Globus pallidus (tissue), 1 donor: ENCODE measurements at regions not wholly inside any gene's neighbourhood (a gene's known extent, or its start where the extent isn't known, plus 50 kb on each side); places are given as distances from the start of the nearest gene placed in this dataset.
"Not testable (repeated sequence)": the region's sequence is repeated elsewhere in the genome, so short reads cannot be mapped to it uniquely, and the experiment has no call there.

ENCODE experiments used
- DNase-seq: peaks from one replicate; pipeline ENCODE4 v3.0.0-alpha.2; 2015; ENCODE audit warnings: low spot score

GRCh38 chr20:60760256-60761000, 491.6 kb upstream of the CDH4 start:
- no peak for DNase-seq

DNA sequence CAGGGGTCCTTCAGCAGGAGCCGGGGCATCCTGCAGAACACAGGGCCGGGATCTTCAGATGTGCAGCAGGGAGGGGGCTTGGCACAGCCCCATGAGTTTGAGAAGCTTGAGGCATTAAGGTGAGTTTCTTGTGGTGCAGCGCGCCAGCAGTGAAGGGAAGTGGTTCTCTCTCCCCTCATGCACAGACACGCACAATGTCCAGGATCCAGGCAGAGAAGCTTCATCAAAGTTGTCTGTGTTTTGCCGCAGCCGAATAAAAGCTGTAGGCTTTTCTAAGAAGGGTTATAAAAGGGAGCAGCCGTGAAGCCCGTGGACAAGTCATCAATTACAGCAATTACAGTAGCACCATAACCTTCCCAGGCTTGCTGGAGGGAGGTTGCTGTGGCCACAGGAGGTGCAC, 491.0 kb upstream of the CDH4 start:
- DNase-seq, result no peak

DNA sequence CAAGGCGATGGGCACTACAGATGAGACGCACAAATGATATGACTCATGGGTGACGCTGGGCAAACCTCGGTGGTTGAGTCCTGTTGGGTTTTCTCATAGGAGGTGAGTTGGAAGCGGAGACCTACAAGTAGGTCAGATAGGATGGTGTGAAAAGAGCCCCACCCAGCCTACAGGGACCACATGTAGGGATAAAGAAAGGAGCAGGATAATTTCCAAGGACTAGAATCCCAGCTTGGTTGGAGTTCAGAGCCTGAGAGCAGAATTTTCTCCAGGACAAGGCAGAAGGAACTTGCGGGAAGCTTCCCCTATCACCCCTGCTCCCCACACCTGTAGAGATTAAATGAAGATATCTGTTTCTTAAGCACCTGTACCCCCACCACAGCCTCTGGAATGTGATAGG, 489.7 kb upstream of the CDH4 start:
- no peak for DNase-seq

GRCh38 chr20:60764328-60764727, 487.7 kb upstream of the CDH4 start:
- no peak for DNase-seq

- DNase-seq, result no peak
Measured at GRCh38 chr20:60764771-60765170, 487.3 kb upstream of the CDH4 start.

GRCh38 chr20:60765821-60766403, 486.1 kb upstream of the CDH4 start:
- no peak for DNase-seq

DNA sequence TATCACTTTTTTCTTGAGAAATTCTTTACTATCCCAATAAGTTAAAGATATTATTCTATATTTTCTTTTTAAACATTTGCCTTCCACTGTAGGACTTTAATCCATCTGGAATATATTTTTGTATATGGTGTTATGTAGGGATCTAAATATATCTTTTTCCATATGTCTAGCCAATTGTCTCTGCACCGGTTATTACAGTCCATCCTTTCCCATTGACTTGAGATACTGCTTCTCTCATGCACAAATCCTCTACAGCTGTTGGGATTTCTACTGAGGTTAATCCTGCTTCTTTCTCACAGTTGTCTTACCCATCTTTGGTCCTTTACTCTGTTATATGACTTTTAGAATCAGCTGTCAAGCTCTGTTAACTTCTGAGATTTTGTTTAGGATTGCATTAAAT, 483.8 kb upstream of the CDH4 start:
- DNase-seq, result no peak

DNA sequence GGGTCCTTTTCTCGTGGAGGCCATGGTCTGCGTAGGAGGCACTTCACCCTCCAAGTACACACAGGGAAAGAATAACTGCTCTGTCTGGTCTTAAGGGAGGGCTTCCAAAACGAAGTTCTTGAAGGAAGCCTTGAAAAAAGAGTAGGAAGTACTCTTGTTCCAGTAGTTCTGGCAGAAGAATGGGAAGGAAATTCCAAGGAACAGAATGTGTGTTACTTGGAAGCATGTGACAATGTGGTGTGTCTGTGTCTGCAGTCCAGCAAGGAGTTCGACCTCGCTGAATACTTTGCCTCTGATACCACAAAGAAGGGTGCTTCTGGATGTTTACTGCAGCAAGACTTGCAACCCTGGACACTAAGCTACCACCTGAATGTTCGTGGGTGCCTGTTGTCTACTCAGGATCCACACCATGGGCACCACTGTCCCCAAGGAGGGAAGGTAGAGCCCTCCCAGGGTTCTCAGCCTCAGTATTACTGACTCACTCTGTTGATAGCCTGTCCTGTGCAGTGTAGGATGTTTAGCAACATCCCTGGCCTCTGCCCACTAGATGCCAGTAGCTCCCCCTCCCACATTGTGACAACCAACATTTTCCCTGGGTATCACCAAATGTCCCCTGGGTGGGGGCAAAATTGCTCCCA, 471.6 kb upstream of the CDH4 start:
- no peak for DNase-seq

GRCh38 chr20:60782959-60783625, 469.0 kb upstream of the CDH4 start:
- DNase-seq, result no peak

GRCh38 chr20:60785301-60785700, 466.8 kb upstream of the CDH4 start:
- no peak for DNase-seq

- no peak for DNase-seq
Measured at GRCh38 chr20:60785785-60786184, 466.3 kb upstream of the CDH4 start.

GRCh38 chr20:60786686-60787217, 465.3 kb upstream of the CDH4 start:
- DNase-seq, result no peak

GRCh38 chr20:60787276-60787675, 464.8 kb upstream of the CDH4 start:
- DNase-seq, result no peak

DNA sequence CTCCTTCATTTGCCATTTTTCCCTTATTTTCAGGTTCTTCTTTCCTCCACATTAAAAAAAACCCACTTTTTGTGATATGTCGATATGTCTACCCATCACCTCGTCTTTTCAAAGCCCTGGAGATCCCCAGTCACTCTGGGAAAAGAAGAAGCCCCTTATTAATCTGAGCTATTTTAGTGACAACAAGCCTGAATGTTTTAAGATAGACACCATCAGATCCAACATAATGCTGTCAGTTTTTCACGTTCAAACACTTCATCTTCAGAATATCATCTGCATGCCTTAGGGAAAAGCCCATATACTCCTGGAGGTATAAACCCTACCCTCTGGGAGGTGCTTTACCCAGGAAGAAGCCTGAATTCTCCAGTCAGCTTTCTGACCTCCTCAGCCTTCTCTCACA, 464.0 kb upstream of the CDH4 start:
- no peak for DNase-seq

GRCh38 chr20:60789399-60789798, 462.7 kb upstream of the CDH4 start:
- no peak for DNase-seq

DNA sequence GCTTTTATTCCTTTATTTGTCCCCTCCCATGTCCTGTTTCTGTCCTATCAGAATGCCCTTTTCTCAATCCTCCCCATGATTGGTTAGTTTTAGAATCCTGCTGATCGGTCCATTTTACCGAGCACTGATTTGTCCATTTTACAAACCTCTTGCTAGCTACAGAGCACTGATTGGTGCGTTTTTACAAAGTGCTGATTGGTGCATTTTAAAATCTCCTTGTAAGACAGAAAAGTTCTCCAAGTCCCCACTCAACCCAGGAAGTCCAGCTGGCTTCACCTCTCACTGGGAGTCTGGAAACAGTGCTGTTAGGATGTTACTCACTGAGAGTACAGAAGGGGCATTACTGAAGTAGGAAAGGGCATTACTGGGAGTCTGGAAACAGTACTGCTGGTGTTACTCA, 461.7 kb upstream of the CDH4 start:
- not testable (repeated sequence) for DNase-seq

DNA sequence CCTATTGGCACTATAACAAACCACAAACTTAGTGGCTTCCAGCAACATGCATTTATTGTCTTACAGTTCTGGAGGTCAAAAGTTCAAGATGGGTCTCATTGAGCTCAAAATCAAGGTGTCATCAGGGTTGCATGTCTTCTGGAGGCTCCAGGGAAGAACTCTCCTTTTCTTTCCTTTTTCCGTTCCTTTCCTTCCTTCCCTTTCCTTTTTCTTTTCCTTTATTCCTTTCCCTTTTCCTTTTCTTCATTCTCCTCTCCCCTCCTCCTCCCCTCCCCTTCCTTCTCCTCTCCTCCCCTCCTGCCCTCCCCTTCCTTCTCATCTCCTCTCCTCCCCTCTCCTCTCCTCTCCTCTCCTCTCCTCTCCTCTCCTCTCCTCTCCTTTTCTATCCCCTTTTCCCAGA, 460.2 kb upstream of the CDH4 start:
- DNase-seq, result no peak

- DNase-seq, result no peak
Measured at GRCh38 chr20:60792941-60793340, 459.1 kb upstream of the CDH4 start.

DNA sequence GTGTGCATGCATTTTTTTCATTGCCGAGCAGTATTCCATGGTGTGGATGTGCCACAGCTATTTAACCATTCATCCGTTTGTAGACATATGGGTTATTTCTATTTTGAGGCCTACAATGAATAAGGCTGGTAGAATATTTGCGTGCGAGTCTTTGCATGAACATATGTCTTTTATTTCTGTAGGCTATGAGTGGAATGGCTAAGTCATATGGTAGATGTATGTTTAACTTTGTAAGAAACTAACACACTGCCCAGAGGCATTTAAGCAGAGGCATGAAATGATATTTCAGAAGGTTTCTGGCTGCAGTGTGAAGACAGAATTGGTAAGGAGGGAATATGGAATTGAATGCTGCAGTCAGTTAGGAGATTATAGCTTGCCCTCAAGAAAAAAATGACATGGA, 457.4 kb upstream of the CDH4 start:
- DNase-seq, result no peak

DNA sequence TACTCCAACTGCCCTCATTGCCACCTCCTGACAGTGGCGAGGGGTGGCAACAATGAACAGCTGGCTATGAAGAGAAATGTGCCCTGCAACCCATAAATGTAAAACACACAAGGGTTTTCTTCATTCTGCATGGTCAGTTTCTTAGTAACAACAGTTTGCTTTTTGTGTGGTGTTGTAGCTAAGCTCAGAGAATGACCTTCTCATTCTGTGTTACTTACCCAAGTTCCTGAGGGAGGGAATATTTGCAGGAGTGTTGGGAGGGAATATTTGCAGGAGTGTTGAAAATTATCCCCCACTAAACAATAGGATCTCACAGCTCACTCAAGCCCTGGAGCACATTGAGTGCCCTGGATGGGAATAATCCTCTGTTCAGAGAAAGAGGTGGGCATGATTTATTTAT, 456.4 kb upstream of the CDH4 start:
- DNase-seq, result no peak

GRCh38 chr20:60800185-60800584, 451.9 kb upstream of the CDH4 start:
- no peak for DNase-seq

DNA sequence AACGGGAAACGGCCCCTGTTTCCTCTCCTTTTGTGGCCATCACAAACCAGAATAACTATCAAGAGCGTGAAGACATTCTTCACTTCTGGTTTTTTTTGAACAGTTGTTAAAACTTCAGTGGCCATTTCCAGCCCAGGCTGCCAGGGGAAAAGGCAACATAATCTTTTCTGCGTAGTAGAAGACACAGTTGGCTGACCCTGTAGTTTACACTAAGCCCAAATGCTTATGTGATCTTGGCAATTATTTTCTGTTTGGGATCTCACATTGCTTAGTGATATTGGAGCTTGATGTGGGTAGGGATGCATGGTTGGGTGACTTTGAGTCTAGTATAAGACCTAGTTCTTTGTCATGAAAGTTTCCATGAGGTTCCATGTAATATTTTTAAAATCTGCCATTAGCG, 449.4 kb upstream of the CDH4 start:
- no peak for DNase-seq
